MM.1S (cell line): ENCODE measurements at regions not wholly inside any gene's neighbourhood (a gene's known extent, or its start where the extent isn't known, plus 50 kb on each side); places are given as distances from the start of the nearest gene placed in this dataset.

Experiments used
- CTCF ChIP-seq: fragments of 300-600 bp; sonication (generic); IDR thresholded peaks from 2 replicates; pipeline ENCODE4 v1.5.1; 2016; ENCODE audit warnings: antibody characterized with exemption, low read length, mixed read lengths
- EZH2 ChIP-seq: fragments of 300-600 bp; sonication (generic); optimal IDR thresholded peaks from 2 replicates; pipeline ENCODE3; 2017; ENCODE audit warnings: low read depth, mild to moderate bottlenecking, antibody characterized with exemption, low read length, mixed read lengths
- EZH2phosphoT487 ChIP-seq: fragments of 300-600 bp; sonication (generic); IDR thresholded peaks from 2 replicates; pipeline ENCODE4 v1.6.1; 2018; ENCODE audit warnings: antibody characterized with exemption, low read length

GRCh38 chr9:24986331-24986730, 440.6 kb upstream of the IZUMO3 start:
- no peak for TF ChIP-seq CTCF
- TF ChIP-seq EZH2: no peak
- no peak for TF ChIP-seq EZH2phosphoT487
